ENCODE measurements at regions not wholly inside any gene's neighbourhood (a gene's known extent, or its start where the extent isn't known, plus 50 kb on each side); places are given as distances from the start of the nearest gene placed in this dataset.

GRCh38 chr2:128401680-128402079, 83.0 kb upstream of the HS6ST1 start:
- TF ChIP-seq CTCF (IDR thresholded peaks at IDR 0.05; ENCODE audit: low read length) (no peak), EZH2 (optimal IDR thresholded peaks at IDR 0.05; ENCODE audit: low read depth, low read length) (no peak), EZH2phosphoT487 (IDR thresholded peaks at IDR 0.05; ENCODE audit: low read length) (no peak)
